Liver (tissue), 8 donors: ENCODE measurements at regions not wholly inside any gene's neighbourhood (a gene's known extent, or its start where the extent isn't known, plus 50 kb on each side); places are given as distances from the start of the nearest gene placed in this dataset.

Experiments used
- DNase-seq: peaks from one replicate; pipeline ENCODE4 v3.0.0-alpha.2; 2017; ENCODE audit warnings: low spot score
- H3K27ac ChIP-seq, 2 donors: one replicate each; pipeline ENCODE4 v1.7.0; 2013; ENCODE audit warnings: inconsistent platforms in 2 of 2, low read length in 2 of 2, control low read depth in 1 of 2, low read depth in 1 of 2, mild to moderate bottlenecking in 1 of 2
- H3K27me3 ChIP-seq, 4 donors: one replicate each; pipeline versions ENCODE4 v1.6.1 to v1.7.0; 2013; ENCODE audit warnings: low read length in 3 of 4, inconsistent platforms in 1 of 4, mild to moderate bottlenecking in 1 of 4, moderate library complexity in 1 of 4; ENCODE audit not compliant: control insufficient read depth in 4 of 4, insufficient read depth in 4 of 4
- H3K36me3 ChIP-seq, 4 donors: one replicate each; pipeline versions ENCODE4 v1.6.1 to v1.7.0; 2013; ENCODE audit warnings: low read length in 3 of 4, mild to moderate bottlenecking in 3 of 4, low read depth in 1 of 4, moderate library complexity in 1 of 4; ENCODE audit not compliant: control insufficient read depth in 4 of 4, insufficient read depth in 3 of 4
- H3K4me1 ChIP-seq, 4 donors: one replicate each; pipeline versions ENCODE4 v1.6.1 to v1.7.0; 2013; ENCODE audit warnings: low read length in 3 of 4, mild to moderate bottlenecking in 3 of 4, moderate library complexity in 1 of 4; ENCODE audit not compliant: control insufficient read depth in 4 of 4, insufficient read depth in 4 of 4
- H3K4me3 ChIP-seq, 3 donors: one replicate each; pipeline versions ENCODE4 v1.6.1 to v1.7.0; 2013; ENCODE audit warnings: low read length in 3 of 3, control low read depth in 1 of 3, low read depth in 1 of 3, mild to moderate bottlenecking in 1 of 3
- H3K9ac ChIP-seq, 2 donors: one replicate each; pipeline ENCODE4 v1.7.0; 2013; ENCODE audit warnings: low read length in 2 of 2, mild to moderate bottlenecking in 2 of 2, moderate library complexity in 2 of 2, control low read depth in 1 of 2, low read depth in 1 of 2
- H3K9me3 ChIP-seq, 4 donors: one replicate each; pipeline versions ENCODE4 v1.6.1 to v1.7.0; 2013; ENCODE audit warnings: low read length in 3 of 4; ENCODE audit not compliant: control insufficient read depth in 4 of 4
- FOXA1 ChIP-seq: IDR thresholded peaks from 2 replicates; pipeline ENCODE4 v1.6.1; 2016; ENCODE audit warnings: antibody characterized with exemption
- FOXA2 ChIP-seq: IDR thresholded peaks from 2 replicates; pipeline ENCODE4 v1.6.1; 2016; ENCODE audit warnings: antibody characterized with exemption
- GABPA ChIP-seq, 2 donors: IDR thresholded peaks in 1 of 2; conservative IDR thresholded peaks in 1 of 2; 2 replicates each; pipeline ENCODE4 v1.6.1; 2016; ENCODE audit warnings: antibody characterized with exemption in 2 of 2, mild to moderate bottlenecking in 1 of 2, moderate library complexity in 1 of 2
- HNF4A ChIP-seq, 2 donors: conservative IDR thresholded peaks; 2 replicates each; pipeline ENCODE4 v1.6.1; 2016; ENCODE audit warnings: antibody characterized with exemption in 2 of 2, mild to moderate bottlenecking in 2 of 2
- JUND ChIP-seq, 2 donors: IDR thresholded peaks; 2 replicates each; pipeline ENCODE4 v1.6.1; 2016; ENCODE audit warnings: antibody characterized with exemption in 2 of 2
- MAX ChIP-seq: IDR thresholded peaks from 2 replicates; pipeline ENCODE4 v1.6.1; 2016; ENCODE audit warnings: antibody characterized with exemption
- NR2F2 ChIP-seq: IDR thresholded peaks from 2 replicates; pipeline ENCODE4 v1.6.1; 2016; ENCODE audit warnings: antibody characterized with exemption
- RXRA ChIP-seq, 2 donors: IDR thresholded peaks; 2 replicates each; pipeline ENCODE4 v1.6.1; 2017 to 2018; ENCODE audit warnings: antibody characterized with exemption in 2 of 2, mild to moderate bottlenecking in 1 of 2
- SP1 ChIP-seq: IDR thresholded peaks from 2 replicates; pipeline ENCODE4 v1.6.1; 2018; ENCODE audit warnings: antibody characterized with exemption, mild to moderate bottlenecking
- TAF1 ChIP-seq: conservative IDR thresholded peaks from 2 replicates; pipeline ENCODE4 v1.6.1; 2016; ENCODE audit warnings: antibody characterized with exemption, mild to moderate bottlenecking
- ZBTB33 ChIP-seq: IDR thresholded peaks from 2 replicates; pipeline ENCODE4 v1.6.1; 2016; ENCODE audit warnings: antibody characterized with exemption
- WGBS: extraction: QIAGEN DNeasy Blood & Tissue Kit; methylation state at CpG from one replicate; pipeline ENCODE4 v1.1.7; 2013; 5-methylcytosine and 5-hydroxymethylcytosine counted together
- TF ChIP-seq, protein P1 (sequence below): IDR thresholded peaks from 2 replicates; pipeline ENCODE4 v1.6.1; 2016; ENCODE audit warnings: antibody characterized with exemption
- TF ChIP-seq, protein P2 (sequence below): fragments of 150-350 bp; IDR thresholded peaks from 2 replicates; pipeline ENCODE4 v1.5.1; 2017; ENCODE audit warnings: improper control_type of control experiment, low read depth, low read length; ENCODE audit not compliant: missing input control
- donor health status: healthy.
- donor health status: healthy.
- donor health status: healthy.
- donor health status: healthy.
- donor health status: healthy.

DNA sequence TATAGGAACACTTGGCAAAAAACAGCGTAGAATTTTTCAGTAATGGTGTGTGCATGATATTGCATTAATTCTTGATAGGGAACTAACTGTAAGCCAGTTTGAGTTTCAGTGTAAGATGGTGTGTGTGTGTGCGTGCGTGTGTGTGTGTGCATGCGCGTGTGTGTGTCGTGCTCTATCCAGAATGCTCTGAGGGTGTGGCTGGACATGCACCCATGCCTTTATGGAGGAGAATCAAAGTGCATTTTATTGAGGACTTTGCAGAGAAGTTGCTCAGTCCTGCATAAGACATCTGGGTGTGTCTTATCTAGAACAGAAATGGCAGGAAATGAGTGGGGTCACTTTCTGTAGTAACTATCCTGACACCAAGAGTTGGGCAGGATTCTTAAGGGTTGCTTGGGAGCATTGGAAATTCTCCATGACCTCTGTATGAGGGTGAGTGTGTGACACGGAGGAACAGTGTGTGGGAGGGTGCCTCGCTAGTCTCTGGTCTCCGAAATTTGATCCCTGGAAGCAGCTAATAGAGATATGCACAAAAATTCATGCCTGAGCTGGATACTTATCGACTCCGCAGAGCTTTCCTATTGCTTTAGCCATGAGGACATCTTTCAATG lies 252.2 kb downstream of the TSHZ3 start:
- no peak for DNase-seq
- Histone ChIP-seq H3K4me1 (no peaks in the 10 kb centered on the region), H3K9me3 (no peaks in the 10 kb centered on the region), H3K4me3 (no peak overlapping the region), H3K27me3 (peaks cover 0 to 3% (median 0%) of the 10 kb centered on the region in 4 donors), H3K27ac (no peak overlapping the region), H3K9ac (no peak overlapping the region), H3K36me3 (no peaks in the 10 kb centered on the region)
- TF ChIP-seq FOXA1 (no peak), RXRA (IDR thresholded peaks at IDR 0.05) (peak in 1 of 2 donors; percentile 25), MAX (no peak), GABPA (IDR thresholded peaks at IDR 0.05 in 1 of 2, conservative IDR thresholded peaks at IDR 0.05 in 1 of 2) (no peak), ZBTB33 (no peak), NR2F2 (peak; percentile 74), FOXA2 (no peak)
- WGBS: 67% methylated on average over 11 of the region's 11 CpGs

GRCh38 chr19:31096062-31096830 lies 253.0 kb downstream of the TSHZ3 start:
- DNase-seq: no peak
- 74% methylated on average over 22 of the region's 22 CpGs for WGBS
- Histone ChIP-seq H3K4me1 (no peaks in the 10 kb centered on the region), H3K9me3 (no peaks in the 10 kb centered on the region), H3K27me3 (no peaks in the 10 kb centered on the region), H3K9ac (no peak overlapping the region), H3K27ac (no peak overlapping the region), H3K4me3 (no peak overlapping the region), H3K36me3 (no peaks in the 10 kb centered on the region)
- TF ChIP-seq, protein P1, sequence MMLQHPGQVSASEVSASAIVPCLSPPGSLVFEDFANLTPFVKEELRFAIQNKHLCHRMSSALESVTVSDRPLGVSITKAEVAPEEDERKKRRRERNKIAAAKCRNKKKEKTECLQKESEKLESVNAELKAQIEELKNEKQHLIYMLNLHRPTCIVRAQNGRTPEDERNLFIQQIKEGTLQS: no peak
- TF ChIP-seq RXRA (IDR thresholded peaks at IDR 0.05) (no peak), TAF1 (no peak), FOXA2 (no peak), JUND (IDR thresholded peaks at IDR 0.05) (no peak)
- TF ChIP-seq, protein P2, sequence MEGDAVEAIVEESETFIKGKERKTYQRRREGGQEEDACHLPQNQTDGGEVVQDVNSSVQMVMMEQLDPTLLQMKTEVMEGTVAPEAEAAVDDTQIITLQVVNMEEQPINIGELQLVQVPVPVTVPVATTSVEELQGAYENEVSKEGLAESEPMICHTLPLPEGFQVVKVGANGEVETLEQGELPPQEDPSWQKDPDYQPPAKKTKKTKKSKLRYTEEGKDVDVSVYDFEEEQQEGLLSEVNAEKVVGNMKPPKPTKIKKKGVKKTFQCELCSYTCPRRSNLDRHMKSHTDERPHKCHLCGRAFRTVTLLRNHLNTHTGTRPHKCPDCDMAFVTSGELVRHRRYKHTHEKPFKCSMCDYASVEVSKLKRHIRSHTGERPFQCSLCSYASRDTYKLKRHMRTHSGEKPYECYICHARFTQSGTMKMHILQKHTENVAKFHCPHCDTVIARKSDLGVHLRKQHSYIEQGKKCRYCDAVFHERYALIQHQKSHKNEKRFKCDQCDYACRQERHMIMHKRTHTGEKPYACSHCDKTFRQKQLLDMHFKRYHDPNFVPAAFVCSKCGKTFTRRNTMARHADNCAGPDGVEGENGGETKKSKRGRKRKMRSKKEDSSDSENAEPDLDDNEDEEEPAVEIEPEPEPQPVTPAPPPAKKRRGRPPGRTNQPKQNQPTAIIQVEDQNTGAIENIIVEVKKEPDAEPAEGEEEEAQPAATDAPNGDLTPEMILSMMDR: no peak

DNA sequence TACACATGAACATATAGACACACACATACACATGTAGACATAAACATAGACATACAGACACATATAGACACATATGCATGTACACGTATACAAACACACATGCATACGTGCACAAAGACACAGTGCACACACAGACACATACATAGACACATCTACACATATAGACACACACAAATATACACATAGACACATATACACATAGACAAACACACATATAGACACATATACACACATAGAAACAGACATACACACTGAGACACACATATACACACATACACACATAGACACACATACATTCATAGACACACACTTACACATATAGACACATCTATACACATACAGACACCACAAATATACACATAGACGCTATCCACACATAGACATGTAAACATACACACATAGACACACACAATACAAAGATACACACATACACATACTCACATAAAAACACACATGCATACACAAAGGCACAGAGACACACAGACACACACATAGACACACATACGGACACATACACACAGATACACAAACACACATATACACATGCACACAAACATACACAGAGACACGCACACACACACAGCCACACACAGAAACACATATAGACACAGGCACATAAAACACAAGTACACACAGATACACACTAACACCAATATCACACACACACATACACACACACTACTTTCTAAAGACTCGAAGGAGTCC lies 254.0 kb downstream of the TSHZ3 start:
- Histone ChIP-seq H3K9ac (no peak overlapping the region), H3K4me3 (no peak overlapping the region), H3K27ac (no peak overlapping the region), H3K4me1 (no peaks in the 10 kb centered on the region), H3K27me3 (no peaks in the 10 kb centered on the region), H3K36me3 (no peaks in the 10 kb centered on the region), H3K9me3 (no peaks in the 10 kb centered on the region)
- DNase-seq: no peak
- TF ChIP-seq FOXA2: no peak
- TF ChIP-seq GABPA (IDR thresholded peaks at IDR 0.05 in 1 of 2, conservative IDR thresholded peaks at IDR 0.05 in 1 of 2): no peak
- no peak for TF ChIP-seq SP1
- TF ChIP-seq HNF4A (conservative IDR thresholded peaks at IDR 0.05): no peak
- 89% methylated on average over 6 of the region's 6 CpGs for WGBS
